HG03520 (cell line): ENCODE measurements at regions not wholly inside any gene's neighbourhood (a gene's known extent, or its start where the extent isn't known, plus 50 kb on each side); places are given as distances from the start of the nearest gene placed in this dataset.

Experiments used
- ATAC-seq: cut with Tn5 transposase; IDR thresholded peaks from one replicate; pipeline ENCODE4 v1.9.1; 2021; ENCODE audit warnings: mild to moderate bottlenecking, moderate library complexity; ENCODE audit not compliant: unreplicated experiment

DNA sequence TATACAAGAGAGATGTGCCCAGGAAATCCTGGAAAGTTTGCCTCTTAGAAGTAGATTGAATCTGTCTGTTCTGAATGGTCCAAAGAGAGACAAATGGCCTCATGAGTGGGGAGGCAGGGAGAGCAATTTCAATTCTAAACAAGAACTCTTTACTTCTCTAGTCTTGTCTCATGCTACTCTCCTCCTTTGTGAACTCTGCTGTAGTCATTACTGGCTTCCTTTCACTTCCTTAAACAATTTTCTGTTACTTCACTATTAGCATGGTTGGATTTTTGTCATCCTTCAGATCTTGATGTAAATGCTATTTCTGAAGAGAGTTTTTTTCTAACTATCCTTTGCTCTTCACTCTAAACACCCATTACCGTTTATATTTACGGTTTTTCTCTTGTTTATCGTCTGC lies 54.0 kb upstream of the GRIN3A start:
- ATAC-seq, result no peak

GRCh38 chr9:101791938-101792337 lies 53.5 kb upstream of the GRIN3A start:
- no peak for ATAC-seq

DNA sequence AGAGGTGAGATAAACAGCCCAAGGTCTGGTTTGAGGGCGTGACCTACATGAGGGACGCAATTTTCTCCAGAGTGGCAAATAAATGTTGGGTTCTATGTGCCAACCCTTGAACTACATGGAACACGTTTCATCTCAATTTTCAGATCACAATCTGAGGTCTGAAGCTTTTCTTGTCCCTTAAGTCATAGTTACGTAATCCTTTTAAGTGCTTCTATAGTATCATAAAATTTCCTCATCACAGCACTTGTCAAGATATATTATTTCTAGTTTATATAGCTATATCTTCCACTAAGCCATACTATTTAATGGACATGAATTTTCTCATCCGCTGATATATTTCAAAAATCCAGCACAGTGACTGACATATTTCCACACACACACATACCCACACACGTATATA lies 53.1 kb upstream of the GRIN3A start:
- ATAC-seq, result no peak
